ENCODE measurements at regions not wholly inside any gene's neighbourhood (a gene's known extent, or its start where the extent isn't known, plus 50 kb on each side); places are given as distances from the start of the nearest gene placed in this dataset.
"Not testable (repeated sequence)": the region's sequence is repeated elsewhere in the genome, so short reads cannot be mapped to it uniquely, and the experiment has no call there.

- H3K4me3 Mint-ChIP-seq, result no peak overlapping the region
Measured at GRCh38 chr2:3039188-3040065, 338.2 kb downstream of the EIPR1 start.

GRCh38 chr2:3038636-3039035 is 339.0 kb downstream of the EIPR1 start:
- H3K9me3 ChIP-seq (ENCODE audit: control insufficient read depth, low read length, poor library complexity, severe bottlenecking), result no peaks in the 10 kb centered on the region
- no peak for ATAC-seq
- Mint-ChIP-seq H3K4me3 (no peak overlapping the region), H3K36me3 (ENCODE audit: low read depth) (peaks cover 2% of the 10 kb centered on the region), H3K27me3 (peaks cover 11% of the 10 kb centered on the region), H3K27ac (no peak overlapping the region), H3K4me1 (no peaks in the 10 kb centered on the region)
- DNase-seq, result no peak

More at GRCh38 chr2:3039188-3040065, 338.2 kb downstream of the EIPR1 start:
- no peaks in the 10 kb centered on the region for H3K9me3 ChIP-seq (ENCODE audit: control insufficient read depth, low read length, poor library complexity, severe bottlenecking)
- ATAC-seq (no peak), DNase-seq (no peak)
- H3K27me3 Mint-ChIP-seq, result peaks cover 11% of the 10 kb centered on the region
- no peaks in the 10 kb centered on the region for H3K4me1 Mint-ChIP-seq
- H3K27ac Mint-ChIP-seq, result no peak overlapping the region
- H3K36me3 Mint-ChIP-seq (ENCODE audit: low read depth), result peaks cover 2% of the 10 kb centered on the region

DNA sequence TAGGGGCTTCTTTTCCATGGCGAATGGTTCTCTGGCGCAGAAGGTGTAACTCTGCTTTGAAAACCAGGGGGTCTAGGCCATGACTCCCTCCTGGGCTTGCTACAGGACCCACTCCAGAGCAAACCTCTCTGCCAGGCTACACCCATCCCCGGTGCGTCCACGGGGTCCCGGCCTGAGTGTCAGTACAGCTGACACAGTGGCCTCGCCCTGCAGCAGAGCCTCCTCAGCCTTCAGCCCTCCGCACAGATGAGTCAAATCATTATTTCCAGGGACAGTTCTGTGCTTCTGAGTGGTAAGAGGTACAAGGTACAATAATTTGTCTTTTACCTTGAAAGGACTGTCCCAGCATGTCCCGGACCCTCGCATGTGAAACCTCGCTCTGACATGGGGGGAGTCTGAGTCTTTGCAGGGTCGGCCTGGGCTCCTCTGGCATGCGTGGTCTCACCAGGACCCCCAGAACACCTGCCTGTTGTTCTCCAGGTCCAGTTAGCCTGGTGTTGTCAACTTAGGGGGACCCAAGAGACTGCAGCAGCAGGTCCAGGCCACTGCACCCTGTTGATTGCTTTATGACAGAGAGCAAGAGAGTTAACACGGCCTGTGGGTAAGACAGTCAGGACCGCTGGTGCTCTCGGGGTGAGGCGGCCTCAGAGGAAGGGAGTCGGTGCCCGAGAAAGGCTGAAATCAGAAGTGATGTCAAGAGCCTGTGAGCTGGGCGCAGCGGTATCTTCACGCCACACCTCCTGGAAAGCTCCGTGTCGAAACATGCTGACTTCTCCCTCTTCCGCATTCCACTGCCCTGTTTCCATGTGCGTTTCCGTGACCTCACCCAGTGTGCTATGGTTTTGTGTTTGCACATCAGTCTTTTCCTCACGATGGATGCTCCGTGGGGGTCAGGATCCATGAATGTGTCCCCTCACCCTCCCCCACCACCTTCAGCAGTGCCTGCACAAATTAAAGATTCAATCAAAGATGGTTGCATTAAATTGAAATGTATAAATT is 340.1 kb downstream of the EIPR1 start:
- Mint-ChIP-seq H3K36me3 (ENCODE audit: low read depth) (no peaks in the 10 kb centered on the region), H3K27me3 (peaks cover 11% of the 10 kb centered on the region), H3K4me1 (no peaks in the 10 kb centered on the region), H3K27ac (no peak overlapping the region), H3K4me3 (no peak overlapping the region)
- DNase-seq (no peak), ATAC-seq (no peak)
- H3K9me3 ChIP-seq (ENCODE audit: control insufficient read depth, low read length, poor library complexity, severe bottlenecking), result no peaks in the 10 kb centered on the region

GRCh38 chr2:3036432-3037125 is 341.0 kb downstream of the EIPR1 start:
- no peak for DNase-seq
- no peak for ATAC-seq
- Mint-ChIP-seq H3K4me1 (no peaks in the 10 kb centered on the region), H3K4me3 (no peak overlapping the region), H3K36me3 (ENCODE audit: low read depth) (no peaks in the 10 kb centered on the region), H3K27me3 (peaks cover 11% of the 10 kb centered on the region), H3K27ac (no peak overlapping the region)
- H3K9me3 ChIP-seq (ENCODE audit: control insufficient read depth, low read length, poor library complexity, severe bottlenecking), result no peaks in the 10 kb centered on the region

DNA sequence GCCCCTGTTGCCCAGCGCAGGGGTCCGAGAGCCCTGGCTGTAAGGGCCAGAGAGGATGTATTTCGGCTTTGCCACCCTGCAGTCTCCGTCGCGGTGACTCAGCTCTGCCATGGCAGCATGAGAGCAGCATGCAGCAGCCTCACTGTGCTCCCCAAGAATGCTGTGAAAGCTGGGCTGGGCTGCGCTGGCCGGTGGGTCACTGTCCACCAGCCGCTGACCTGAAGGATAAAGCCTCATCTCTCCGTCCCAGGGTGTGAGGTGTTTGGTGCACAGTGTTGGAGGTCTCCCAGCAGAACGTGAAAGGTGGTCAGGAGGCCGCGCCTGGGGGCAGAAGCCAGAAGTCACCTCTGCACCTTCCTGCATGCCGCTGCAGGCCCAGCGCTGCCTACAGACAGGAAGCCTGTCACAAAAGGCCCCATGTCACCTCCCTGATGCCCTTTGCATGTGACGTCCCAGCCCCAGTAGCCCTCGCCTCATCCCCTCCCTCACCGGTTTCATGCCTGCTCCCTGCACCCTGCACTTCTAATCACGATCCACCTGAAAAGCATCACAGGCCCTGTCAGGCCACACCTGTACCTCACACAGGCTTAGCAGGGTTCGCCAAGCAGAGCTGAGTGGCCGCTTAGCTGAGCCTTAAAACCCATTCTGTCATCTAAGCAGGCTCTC is 342.1 kb downstream of the EIPR1 start:
- no peak for ATAC-seq
- Mint-ChIP-seq H3K4me3 (no peak overlapping the region), H3K27ac (no peak overlapping the region)

DNA sequence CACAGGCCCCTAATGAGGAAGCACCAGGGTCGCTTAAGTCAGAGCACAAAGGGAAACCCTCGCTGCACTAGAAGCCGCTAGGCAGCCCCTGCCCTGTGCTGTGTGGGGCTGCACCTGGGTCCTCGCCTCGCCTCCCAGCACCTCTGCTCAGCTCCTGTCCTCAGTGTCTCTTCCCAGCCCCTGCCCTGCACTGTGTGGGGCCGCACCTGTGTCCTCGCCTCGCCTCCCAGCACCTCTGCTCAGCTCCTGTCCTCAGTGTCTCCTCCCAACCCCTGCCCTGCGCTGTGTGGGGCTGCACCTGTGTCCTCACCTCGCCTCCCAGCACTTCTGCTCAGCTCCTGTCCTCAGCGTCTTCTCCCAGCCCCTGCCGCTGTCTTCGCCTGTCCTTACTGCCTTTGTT is 342.8 kb downstream of the EIPR1 start:
- Mint-ChIP-seq H3K4me3 (no peak overlapping the region), H3K4me1 (no peaks in the 10 kb centered on the region), H3K27ac (no peak overlapping the region), H3K27me3 (peaks cover 8% of the 10 kb centered on the region), H3K36me3 (ENCODE audit: low read depth) (no peaks in the 10 kb centered on the region)
- DNase-seq (no peak), ATAC-seq (peak; percentile 28)
- H3K9me3 ChIP-seq (ENCODE audit: control insufficient read depth, low read length, poor library complexity, severe bottlenecking), result no peaks in the 10 kb centered on the region

More for the DNA sequence above, 342.1 kb downstream of the EIPR1 start:
- H3K9me3 ChIP-seq (ENCODE audit: control insufficient read depth, low read length, poor library complexity, severe bottlenecking), result no peaks in the 10 kb centered on the region
- no peaks in the 10 kb centered on the region for H3K36me3 Mint-ChIP-seq (ENCODE audit: low read depth)
- H3K27me3 Mint-ChIP-seq, result peaks cover 11% of the 10 kb centered on the region
- H3K4me1 Mint-ChIP-seq, result no peaks in the 10 kb centered on the region
- DNase-seq, result no peak

GRCh38 chr2:3034396-3034795 is 343.2 kb downstream of the EIPR1 start:
- no peaks in the 10 kb centered on the region for H3K4me1 Mint-ChIP-seq
- ATAC-seq, result no peak

DNA sequence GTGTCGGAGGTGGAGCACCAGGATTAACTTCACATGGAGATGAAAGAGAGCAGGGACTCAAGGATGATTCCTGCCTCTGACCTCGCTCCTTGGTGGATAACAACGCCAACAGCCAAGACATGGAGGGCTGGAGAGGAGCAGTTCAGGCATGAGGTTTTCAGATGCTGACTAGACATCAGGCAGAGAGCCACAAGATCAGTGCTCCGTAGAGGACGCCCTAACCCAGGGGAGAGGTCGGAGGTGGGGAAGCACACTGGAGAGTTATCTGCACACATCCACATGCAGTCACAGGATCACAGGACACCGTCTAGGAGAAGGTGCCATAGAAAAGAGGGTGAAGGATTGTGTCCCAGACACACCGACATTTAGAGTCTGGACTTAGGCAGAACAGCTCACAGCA is 344.3 kb downstream of the EIPR1 start:
- H3K4me3 Mint-ChIP-seq, result no peak overlapping the region
- ATAC-seq, result no peak
- H3K27ac Mint-ChIP-seq, result no peak overlapping the region
- no peaks in the 10 kb centered on the region for H3K36me3 Mint-ChIP-seq (ENCODE audit: low read depth)
- H3K9me3 ChIP-seq (ENCODE audit: control insufficient read depth, low read length, poor library complexity, severe bottlenecking), result no peaks in the 10 kb centered on the region
- H3K27me3 Mint-ChIP-seq, result no peaks in the 10 kb centered on the region
- H3K4me1 Mint-ChIP-seq, result no peaks in the 10 kb centered on the region
- DNase-seq, result no peak

More at GRCh38 chr2:3034396-3034795, 343.2 kb downstream of the EIPR1 start:
- peaks cover 4% of the 10 kb centered on the region for H3K27me3 Mint-ChIP-seq
- H3K9me3 ChIP-seq (ENCODE audit: control insufficient read depth, low read length, poor library complexity, severe bottlenecking), result no peaks in the 10 kb centered on the region
- no peak overlapping the region for H3K4me3 Mint-ChIP-seq
- no peak for DNase-seq
- H3K36me3 Mint-ChIP-seq (ENCODE audit: low read depth), result no peaks in the 10 kb centered on the region
- H3K27ac Mint-ChIP-seq, result no peak overlapping the region

GRCh38 chr2:3030791-3031190 is 346.8 kb downstream of the EIPR1 start:
- not testable (repeated sequence) for DNase-seq; ATAC-seq; H3K27ac Mint-ChIP-seq; H3K9me3 ChIP-seq (ENCODE audit: control insufficient read depth, low read length, poor library complexity, severe bottlenecking); H3K4me1 Mint-ChIP-seq; H3K36me3 Mint-ChIP-seq (ENCODE audit: low read depth); H3K4me3 Mint-ChIP-seq; H3K27me3 Mint-ChIP-seq

DNA sequence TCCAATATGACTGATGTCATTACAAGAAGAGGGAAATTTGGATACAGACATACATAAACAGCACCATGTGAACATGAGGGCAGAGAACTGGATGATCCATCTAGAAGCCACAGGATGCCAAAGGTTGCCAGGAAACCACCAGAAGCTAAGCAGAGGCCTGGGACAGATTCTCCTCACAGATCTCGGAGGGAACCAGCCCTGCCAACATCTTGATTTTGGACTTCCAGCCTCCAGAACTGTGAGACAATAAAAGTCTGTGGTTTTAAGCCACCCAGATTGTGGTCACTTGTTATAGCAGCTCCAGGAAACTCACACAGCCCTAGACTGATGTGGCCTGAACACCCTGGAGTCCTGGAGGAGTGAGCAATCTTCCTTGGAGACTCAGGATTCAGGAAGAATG is 351.6 kb downstream of the EIPR1 start:
- H3K9me3 ChIP-seq (ENCODE audit: control insufficient read depth, low read length, poor library complexity, severe bottlenecking), result no peaks in the 10 kb centered on the region
- DNase-seq, result no peak
- ATAC-seq, result no peak
- no peak overlapping the region for H3K4me3 Mint-ChIP-seq
- H3K36me3 Mint-ChIP-seq (ENCODE audit: low read depth), result no peaks in the 10 kb centered on the region
- no peaks in the 10 kb centered on the region for H3K4me1 Mint-ChIP-seq
- peaks cover 22% of the 10 kb centered on the region for H3K27me3 Mint-ChIP-seq
- H3K27ac Mint-ChIP-seq, result no peak overlapping the region

- H3K36me3 Mint-ChIP-seq (ENCODE audit: low read depth), result no peaks in the 10 kb centered on the region
- H3K27ac Mint-ChIP-seq, result no peak overlapping the region
- no peaks in the 10 kb centered on the region for H3K4me1 Mint-ChIP-seq
- H3K9me3 ChIP-seq (ENCODE audit: control insufficient read depth, low read length, poor library complexity, severe bottlenecking), result no peaks in the 10 kb centered on the region
- no peak for ATAC-seq
- peaks cover 22% of the 10 kb centered on the region for H3K27me3 Mint-ChIP-seq
- no peak for DNase-seq
- no peak overlapping the region for H3K4me3 Mint-ChIP-seq
Measured at GRCh38 chr2:3025261-3025660, 352.4 kb downstream of the EIPR1 start.

- Mint-ChIP-seq H3K27ac (no peak overlapping the region), H3K4me1 (no peaks in the 10 kb centered on the region), H3K36me3 (ENCODE audit: low read depth) (no peaks in the 10 kb centered on the region), H3K27me3 (peaks cover 22% of the 10 kb centered on the region), H3K4me3 (no peak overlapping the region)
- ATAC-seq (no peak), DNase-seq (no peak)
- H3K9me3 ChIP-seq (ENCODE audit: control insufficient read depth, low read length, poor library complexity, severe bottlenecking), result no peaks in the 10 kb centered on the region
Measured at GRCh38 chr2:3024401-3024935, 353.1 kb downstream of the EIPR1 start.

All from T-helper 17 cell (primary cell).